ENCODE measurements at regions not wholly inside any gene's neighbourhood (a gene's known extent, or its start where the extent isn't known, plus 50 kb on each side); places are given as distances from the start of the nearest gene placed in this dataset.

GRCh38 chr14:22479776-22480464 is 109.1 kb downstream of the DAD1 start:
- in situ Hi-C loops (cut with MboI; ENCODE audit: low pct_unique_long_range_greater_than_20kb in 2 of 9, low sequenced_read_pairs in 9 of 9, unreplicated experiment in 9 of 9): no loop called here
- no peak overlapping the region for H3K27ac ChIP-seq
- H3K4me1 ChIP-seq (replicated peaks in 1 of 2): peaks cover 14 to 27% of the 10 kb centered on the region in 2 donors
- 0 to 70% (median 56%) methylated on average over 1 to 3 of the region's 3 CpGs; no CpG with 5 or more reads in 1 of the 10 experiments for WGBS, 10 experiments
- ATAC-seq (replicated peaks in 6 of 8): peak in 1 of 8 experiments; percentile 38
- H3K4me3 ChIP-seq: no peak overlapping the region

- Histone ChIP-seq H3K4me3 (no peak overlapping the region), H3K27ac (no peak overlapping the region), H3K4me1 (replicated peaks in 1 of 2) (peaks cover 14 to 35% of the 10 kb centered on the region in 2 donors)
- 0 to 100% (median 87%) methylated on average over 1 to 5 of the region's 6 CpGs for WGBS, 10 experiments
- in situ Hi-C loops (cut with MboI; ENCODE audit: low pct_unique_long_range_greater_than_20kb in 2 of 9, low sequenced_read_pairs in 9 of 9, unreplicated experiment in 9 of 9): no loop called here
- no peak for ATAC-seq (replicated peaks in 6 of 8)
These were observed 109.9 kb downstream of the DAD1 start for GRCh38 chr14:22479132-22479531.

- WGBS, 10 experiments: 0 to 18% (median 0%) methylated on average over 1 to 3 of the region's 3 CpGs; no CpG with 5 or more reads in 5 of the 10 experiments
- in situ Hi-C loops (cut with MboI; ENCODE audit: low pct_unique_long_range_greater_than_20kb in 2 of 9, low sequenced_read_pairs in 9 of 9, unreplicated experiment in 9 of 9): no loop called here
- Histone ChIP-seq H3K4me3 (no peak overlapping the region), H3K4me1 (replicated peaks in 1 of 2) (peaks cover 14 to 39% of the 10 kb centered on the region in 2 donors), H3K27ac (no peak overlapping the region)
- peak; percentile 35 to 81 (median 71) for ATAC-seq (replicated peaks in 6 of 8)
These were observed 110.4 kb downstream of the DAD1 start for GRCh38 chr14:22478670-22479069.

GRCh38 chr14:22478247-22478646 is 110.8 kb downstream of the DAD1 start:
- Histone ChIP-seq H3K27ac (no peak overlapping the region), H3K4me3 (no peak overlapping the region), H3K4me1 (replicated peaks in 1 of 2) (peaks cover 14 to 39% of the 10 kb centered on the region in 2 donors)
- in situ Hi-C loops (cut with MboI; ENCODE audit: low pct_unique_long_range_greater_than_20kb in 2 of 9, low sequenced_read_pairs in 9 of 9, unreplicated experiment in 9 of 9): no loop called here
- 62 to 100% (median 96%) methylated on average over 1 to 4 of the region's 4 CpGs; no CpG with 5 or more reads in 3 of the 10 experiments for WGBS, 10 experiments
- no peak for ATAC-seq (replicated peaks in 6 of 8)

GRCh38 chr14:22477569-22478194 is 111.3 kb downstream of the DAD1 start:
- 33 to 97% (median 61%) methylated on average over 1 to 4 of the region's 5 CpGs; no CpG with 5 or more reads in 2 of the 10 experiments for WGBS, 10 experiments
- Histone ChIP-seq H3K4me1 (replicated peaks in 1 of 2) (peaks cover 14 to 45% of the 10 kb centered on the region in 2 donors), H3K4me3 (no peak overlapping the region), H3K27ac (no peak overlapping the region)
- no peak for ATAC-seq (replicated peaks in 6 of 8)
- in situ Hi-C loops (cut with MboI; ENCODE audit: low pct_unique_long_range_greater_than_20kb in 2 of 9, low sequenced_read_pairs in 9 of 9, unreplicated experiment in 9 of 9): no loop called here

- in situ Hi-C loops (cut with MboI; ENCODE audit: low pct_unique_long_range_greater_than_20kb in 2 of 9, low sequenced_read_pairs in 9 of 9, unreplicated experiment in 9 of 9): no loop called here
- WGBS, 10 experiments: 0 to 92% (median 47%) methylated on average over 1 to 2 of the region's 2 CpGs; no CpG with 5 or more reads in 1 of the 10 experiments
- H3K27ac ChIP-seq: no peak overlapping the region
These were observed 112.1 kb downstream of the DAD1 start for GRCh38 chr14:22476887-22477286.

GRCh38 chr14:22476005-22476751 is 112.8 kb downstream of the DAD1 start:
- peaks cover 14 to 45% of the 10 kb centered on the region in 2 donors for H3K4me1 ChIP-seq (replicated peaks in 1 of 2)
- in situ Hi-C loops (cut with MboI; ENCODE audit: low pct_unique_long_range_greater_than_20kb in 2 of 9, low sequenced_read_pairs in 9 of 9, unreplicated experiment in 9 of 9): no loop called here
- WGBS, 10 experiments: 55 to 100% (median 71%) methylated on average over 1 to 3 of the region's 5 CpGs; no CpG with 5 or more reads in 1 of the 10 experiments
- H3K4me3 ChIP-seq: no peak overlapping the region
- ATAC-seq (replicated peaks in 6 of 8): no peak
- H3K27ac ChIP-seq: no peak overlapping the region

More at GRCh38 chr14:22476887-22477286, 112.1 kb downstream of the DAD1 start:
- Histone ChIP-seq H3K4me1 (replicated peaks in 1 of 2) (peaks cover 14 to 45% of the 10 kb centered on the region in 2 donors), H3K4me3 (no peak overlapping the region)
- ATAC-seq (replicated peaks in 6 of 8): no peak

- WGBS, 10 experiments: 56 to 100% (median 80%) methylated on average over 1 to 6 of the region's 6 CpGs; no CpG with 5 or more reads in 4 of the 10 experiments
- in situ Hi-C loops (cut with MboI; ENCODE audit: low pct_unique_long_range_greater_than_20kb in 2 of 9, low sequenced_read_pairs in 9 of 9, unreplicated experiment in 9 of 9): no loop called here
- peak in 3 of 8 experiments; percentile 38 to 49 (median 49) for ATAC-seq (replicated peaks in 6 of 8)
- H3K27ac ChIP-seq: no peak overlapping the region
- H3K4me1 ChIP-seq (replicated peaks in 1 of 2): peaks cover 14 to 45% of the 10 kb centered on the region in 2 donors
- H3K4me3 ChIP-seq: no peak overlapping the region
These were observed 113.6 kb downstream of the DAD1 start for GRCh38 chr14:22475381-22475780.

- peak in 2 of 8 experiments; percentile 19 to 41 for ATAC-seq (replicated peaks in 6 of 8)
- Histone ChIP-seq H3K4me3 (no peak overlapping the region), H3K4me1 (replicated peaks in 1 of 2) (peaks cover 11 to 41% of the 10 kb centered on the region in 2 donors), H3K27ac (no peak overlapping the region)
- in situ Hi-C loops (cut with MboI; ENCODE audit: low pct_unique_long_range_greater_than_20kb in 2 of 9, low sequenced_read_pairs in 9 of 9, unreplicated experiment in 9 of 9): loop anchor here in 1 of 9 experiments (5.0 kb wide), 1 partner anchor 83 kb away; no protein-coding TSS in a partner anchor
- WGBS, 10 experiments: 13 to 100% (median 85%) methylated on average over 1 to 4 of the region's 4 CpGs; no CpG with 5 or more reads in 1 of the 10 experiments
These were observed 114.2 kb downstream of the DAD1 start for GRCh38 chr14:22474730-22475351.

GRCh38 chr14:22472935-22473854 is 115.8 kb downstream of the DAD1 start:
- Histone ChIP-seq H3K4me1 (replicated peaks in 1 of 2) (peaks cover 9 to 32% of the 10 kb centered on the region in 2 donors), H3K27ac (no peak overlapping the region), H3K4me3 (no peak overlapping the region)
- peak in 6 of 8 experiments; percentile 35 to 72 (median 52) for ATAC-seq (replicated peaks in 6 of 8)
- 4 to 67% (median 55%) methylated on average over 1 to 10 of the region's 12 CpGs; no CpG with 5 or more reads in 2 of the 10 experiments for WGBS, 10 experiments
- in situ Hi-C loops (cut with MboI; ENCODE audit: low pct_unique_long_range_greater_than_20kb in 2 of 9, low sequenced_read_pairs in 9 of 9, unreplicated experiment in 9 of 9): loop anchor here in 1 of 9 experiments (5.0 kb wide), 1 partner anchor 81 kb away; no protein-coding TSS in a partner anchor

GRCh38 chr14:22472466-22472865 is 116.6 kb downstream of the DAD1 start:
- Histone ChIP-seq H3K4me3 (no peak overlapping the region), H3K4me1 (replicated peaks in 1 of 2) (peaks cover 9 to 32% of the 10 kb centered on the region in 2 donors), H3K27ac (no peak overlapping the region)
- no peak for ATAC-seq (replicated peaks in 6 of 8)
- in situ Hi-C loops (cut with MboI; ENCODE audit: low pct_unique_long_range_greater_than_20kb in 2 of 9, low sequenced_read_pairs in 9 of 9, unreplicated experiment in 9 of 9): loop anchor here in 1 of 9 experiments (5.0 kb wide), 1 partner anchor 80 kb away; no protein-coding TSS in a partner anchor
- 60 to 100% (median 96%) methylated on average over 1 to 2 of the region's 2 CpGs; no CpG with 5 or more reads in 2 of the 10 experiments for whole genome bisulfite sequencing, 10 experiments
